ENCODE measurements at regions not wholly inside any gene's neighbourhood (a gene's known extent, or its start where the extent isn't known, plus 50 kb on each side); places are given as distances from the start of the nearest gene placed in this dataset.

DNA sequence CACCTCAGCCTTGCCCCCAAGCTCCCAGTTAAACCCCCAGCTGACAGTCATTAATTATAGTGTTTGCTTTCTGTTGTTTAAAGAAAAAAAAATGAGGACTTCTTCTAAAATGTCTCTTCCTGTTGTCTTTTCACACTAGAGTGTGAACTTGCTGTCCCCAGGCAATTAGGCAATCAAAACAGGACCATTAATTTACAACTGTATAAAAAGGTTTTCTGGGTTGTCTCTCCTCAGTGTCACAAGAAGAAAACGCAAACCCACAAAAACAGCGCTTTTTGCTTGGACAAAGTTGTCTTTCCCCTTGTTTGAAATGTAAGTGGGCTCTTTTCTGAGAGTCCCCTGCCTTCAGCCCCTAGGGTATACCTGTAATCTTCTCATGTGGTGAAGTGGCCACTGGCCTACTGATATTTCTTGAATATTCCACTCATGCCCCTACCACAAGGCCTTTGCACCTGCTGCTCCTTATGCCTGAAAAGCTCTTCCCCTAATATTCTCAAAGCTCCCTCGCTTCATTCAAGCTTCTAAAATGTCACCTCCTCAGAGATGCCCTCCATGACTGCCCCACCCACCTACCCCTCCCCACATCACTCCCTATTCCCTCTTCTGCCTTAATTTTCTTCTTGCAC, 158.9 kb upstream of the PWP1 start:
- DNase-seq (no peak), ATAC-seq (peak in 1 of 2 donors; percentile 52)
- Histone ChIP-seq H3K36me3 (no peaks in the 10 kb centered on the region), H3K27me3 (no peaks in the 10 kb centered on the region), H3K27ac (peak overlapping the region in 3 of 4 donors; percentile 15 to 52 (median 46)), H3K4me3 (no peak overlapping the region), H3K4me1 (no peaks in the 10 kb centered on the region), H3K9me3 (no peaks in the 10 kb centered on the region)
- intact Hi-C loops (cut with DNase I; ENCODE audit: low total_unique reads), result no loop called here
- TF ChIP-seq POLR2A (IDR thresholded peaks at IDR 0.05), result no peak
- no peak for TF ChIP-seq CTCF (IDR thresholded peaks at IDR 0.05 in 4 of 5, conservative IDR thresholded peaks at IDR 0.05 in 1 of 5)
- in situ Hi-C loops (cut with MboI; ENCODE audit: low sequenced_read_pairs in 4 of 4), result no loop called here

- ATAC-seq (no peak), DNase-seq (no peak)
- Histone ChIP-seq H3K36me3 (no peaks in the 10 kb centered on the region), H3K27ac (no peak overlapping the region), H3K4me1 (no peaks in the 10 kb centered on the region), H3K4me3 (no peak overlapping the region), H3K9me3 (no peaks in the 10 kb centered on the region), H3K27me3 (no peaks in the 10 kb centered on the region)
- in situ Hi-C loops (cut with MboI; ENCODE audit: low sequenced_read_pairs in 4 of 4), result no loop called here
- intact Hi-C loops (cut with DNase I; ENCODE audit: low total_unique reads), result no loop called here
- no peak for TF ChIP-seq POLR2A (IDR thresholded peaks at IDR 0.05)
- no peak for TF ChIP-seq CTCF (IDR thresholded peaks at IDR 0.05 in 4 of 5, conservative IDR thresholded peaks at IDR 0.05 in 1 of 5)
Observed at GRCh38 chr12:107528731-107529365, 156.8 kb upstream of the PWP1 start.

GRCh38 chr12:107529991-107530390, 155.6 kb upstream of the PWP1 start:
- Histone ChIP-seq H3K4me3 (no peak overlapping the region), H3K9me3 (no peaks in the 10 kb centered on the region), H3K36me3 (no peaks in the 10 kb centered on the region), H3K27me3 (no peaks in the 10 kb centered on the region), H3K4me1 (no peaks in the 10 kb centered on the region), H3K27ac (no peak overlapping the region)
- TF ChIP-seq CTCF (IDR thresholded peaks at IDR 0.05 in 4 of 5, conservative IDR thresholded peaks at IDR 0.05 in 1 of 5) (no peak), POLR2A (IDR thresholded peaks at IDR 0.05) (no peak)
- intact Hi-C loops (cut with DNase I; ENCODE audit: low total_unique reads), result no loop called here
- no peak for ATAC-seq
- in situ Hi-C loops (cut with MboI; ENCODE audit: low sequenced_read_pairs in 4 of 4), result no loop called here
- no peak for DNase-seq

DNA sequence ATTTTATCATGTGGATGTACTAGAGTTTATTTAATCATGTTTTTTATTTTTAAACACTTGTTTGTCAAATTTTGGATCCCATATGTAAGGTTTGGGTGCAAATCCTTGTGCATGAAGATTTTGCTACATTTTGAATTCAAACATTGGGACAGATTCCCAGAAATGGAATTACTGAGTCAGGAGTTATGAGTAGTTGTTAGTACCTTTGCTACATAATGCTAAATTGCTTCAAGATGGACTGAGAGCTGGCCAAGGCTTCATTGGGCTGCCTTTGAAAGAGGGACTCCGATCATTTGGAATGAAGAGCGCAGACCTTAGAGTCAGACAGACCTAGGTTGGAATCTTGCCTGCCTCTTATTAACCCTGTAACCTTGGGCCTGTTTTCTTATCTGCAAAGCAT, 154.9 kb upstream of the PWP1 start:
- Histone ChIP-seq H3K36me3 (no peaks in the 10 kb centered on the region), H3K27ac (no peak overlapping the region), H3K4me1 (no peaks in the 10 kb centered on the region), H3K27me3 (no peaks in the 10 kb centered on the region), H3K9me3 (no peaks in the 10 kb centered on the region), H3K4me3 (no peak overlapping the region)
- ATAC-seq, result no peak
- in situ Hi-C loops (cut with MboI; ENCODE audit: low sequenced_read_pairs in 4 of 4) (no loop called here), intact Hi-C loops (cut with DNase I; ENCODE audit: low total_unique reads) (no loop called here)
- TF ChIP-seq CTCF (IDR thresholded peaks at IDR 0.05 in 4 of 5, conservative IDR thresholded peaks at IDR 0.05 in 1 of 5) (no peak), POLR2A (IDR thresholded peaks at IDR 0.05) (no peak)
- DNase-seq, result no peak

Data from gastrocnemius medialis (tissue), 4 donors.